Hepatocyte (in vitro differentiated cells): ENCODE measurements at regions not wholly inside any gene's neighbourhood (a gene's known extent, or its start where the extent isn't known, plus 50 kb on each side); places are given as distances from the start of the nearest gene placed in this dataset.

Experiments used
- EZH2 ChIP-seq: fragments of 200-600 bp; sonication (generic); IDR thresholded peaks from 2 replicates; pipeline ENCODE4 v1.6.1; 2016; ENCODE audit warnings: antibody characterized with exemption, mild to moderate bottlenecking, borderline replicate concordance
- EZH2phosphoT487 ChIP-seq: fragments of 200-600 bp; sonication (generic); IDR thresholded peaks from one replicate; pipeline ENCODE4 v1.6.1; 2018; ENCODE audit warnings: antibody characterized with exemption, mild to moderate bottlenecking, low read depth, moderate library complexity; ENCODE audit not compliant: unreplicated experiment, severe bottlenecking
- TF ChIP-seq, protein P1 (sequence below): fragments of 200-600 bp; sonication (generic); IDR thresholded peaks from 2 replicates; pipeline ENCODE4 v1.5.1; 2016; ENCODE audit warnings: antibody characterized with exemption, mild to moderate bottlenecking; ENCODE audit not compliant: poor library complexity

GRCh38 chr2:16204251-16204650 is 263.9 kb downstream of the MYCN start:
- TF ChIP-seq, protein P1, sequence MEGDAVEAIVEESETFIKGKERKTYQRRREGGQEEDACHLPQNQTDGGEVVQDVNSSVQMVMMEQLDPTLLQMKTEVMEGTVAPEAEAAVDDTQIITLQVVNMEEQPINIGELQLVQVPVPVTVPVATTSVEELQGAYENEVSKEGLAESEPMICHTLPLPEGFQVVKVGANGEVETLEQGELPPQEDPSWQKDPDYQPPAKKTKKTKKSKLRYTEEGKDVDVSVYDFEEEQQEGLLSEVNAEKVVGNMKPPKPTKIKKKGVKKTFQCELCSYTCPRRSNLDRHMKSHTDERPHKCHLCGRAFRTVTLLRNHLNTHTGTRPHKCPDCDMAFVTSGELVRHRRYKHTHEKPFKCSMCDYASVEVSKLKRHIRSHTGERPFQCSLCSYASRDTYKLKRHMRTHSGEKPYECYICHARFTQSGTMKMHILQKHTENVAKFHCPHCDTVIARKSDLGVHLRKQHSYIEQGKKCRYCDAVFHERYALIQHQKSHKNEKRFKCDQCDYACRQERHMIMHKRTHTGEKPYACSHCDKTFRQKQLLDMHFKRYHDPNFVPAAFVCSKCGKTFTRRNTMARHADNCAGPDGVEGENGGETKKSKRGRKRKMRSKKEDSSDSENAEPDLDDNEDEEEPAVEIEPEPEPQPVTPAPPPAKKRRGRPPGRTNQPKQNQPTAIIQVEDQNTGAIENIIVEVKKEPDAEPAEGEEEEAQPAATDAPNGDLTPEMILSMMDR: no peak
- no peak for TF ChIP-seq EZH2
- no peak for TF ChIP-seq EZH2phosphoT487
